ENCODE measurements at regions not wholly inside any gene's neighbourhood (a gene's known extent, or its start where the extent isn't known, plus 50 kb on each side); places are given as distances from the start of the nearest gene placed in this dataset.

DNA sequence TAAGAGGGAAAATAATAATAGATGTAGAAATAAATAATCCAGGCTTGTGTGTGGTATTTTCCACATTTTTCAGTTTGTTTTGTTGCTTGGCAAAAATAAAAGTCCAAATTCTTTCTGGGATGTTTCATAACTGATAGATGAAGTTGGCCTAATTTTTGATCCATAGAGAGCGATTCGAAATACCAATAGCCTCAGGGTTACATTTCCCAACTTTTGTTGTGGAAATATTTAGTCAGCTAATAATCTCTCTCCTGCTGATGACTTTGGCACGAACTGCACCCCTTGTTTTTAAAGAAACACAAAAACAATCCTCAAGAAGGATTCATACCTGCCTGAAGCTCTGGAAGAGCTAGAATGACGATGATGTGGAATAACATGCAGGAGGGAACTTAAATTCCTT, 483.2 kb downstream of the ADRA2A start:
- TF ChIP-seq, protein P1, sequence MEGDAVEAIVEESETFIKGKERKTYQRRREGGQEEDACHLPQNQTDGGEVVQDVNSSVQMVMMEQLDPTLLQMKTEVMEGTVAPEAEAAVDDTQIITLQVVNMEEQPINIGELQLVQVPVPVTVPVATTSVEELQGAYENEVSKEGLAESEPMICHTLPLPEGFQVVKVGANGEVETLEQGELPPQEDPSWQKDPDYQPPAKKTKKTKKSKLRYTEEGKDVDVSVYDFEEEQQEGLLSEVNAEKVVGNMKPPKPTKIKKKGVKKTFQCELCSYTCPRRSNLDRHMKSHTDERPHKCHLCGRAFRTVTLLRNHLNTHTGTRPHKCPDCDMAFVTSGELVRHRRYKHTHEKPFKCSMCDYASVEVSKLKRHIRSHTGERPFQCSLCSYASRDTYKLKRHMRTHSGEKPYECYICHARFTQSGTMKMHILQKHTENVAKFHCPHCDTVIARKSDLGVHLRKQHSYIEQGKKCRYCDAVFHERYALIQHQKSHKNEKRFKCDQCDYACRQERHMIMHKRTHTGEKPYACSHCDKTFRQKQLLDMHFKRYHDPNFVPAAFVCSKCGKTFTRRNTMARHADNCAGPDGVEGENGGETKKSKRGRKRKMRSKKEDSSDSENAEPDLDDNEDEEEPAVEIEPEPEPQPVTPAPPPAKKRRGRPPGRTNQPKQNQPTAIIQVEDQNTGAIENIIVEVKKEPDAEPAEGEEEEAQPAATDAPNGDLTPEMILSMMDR (conservative IDR thresholded peaks at IDR 0.05; ENCODE audit: low read length): no peak
- TF ChIP-seq EZH2phosphoT487 (IDR thresholded peaks at IDR 0.05; ENCODE audit: borderline replicate concordance): no peak

All from Loucy (cell line).